Chondrocyte (in vitro differentiated cells): ENCODE measurements at regions not wholly inside any gene's neighbourhood (a gene's known extent, or its start where the extent isn't known, plus 50 kb on each side); places are given as distances from the start of the nearest gene placed in this dataset.

ENCODE experiments used
- DNase-seq: peaks from one replicate; pipeline ENCODE4 v3.0.0; 2021; ENCODE audit warnings: mixed read lengths, low spot score
- H3K27ac Mint-ChIP-seq: one replicate; pipeline ENCODE4 v1.8.0; 2021; ENCODE audit warnings: mild to moderate bottlenecking, moderate library complexity, mixed read lengths; ENCODE audit not compliant: unreplicated experiment
- H3K27me3 Mint-ChIP-seq: 2 replicates; pipeline ENCODE4 v1.8.0; 2021; ENCODE audit warnings: low read depth, mixed read lengths
- H3K36me3 Mint-ChIP-seq: 2 replicates; pipeline ENCODE4 v1.8.0; 2021; ENCODE audit warnings: low read depth, mixed read lengths
- H3K4me1 Mint-ChIP-seq: 2 replicates; pipeline ENCODE4 v1.8.0; 2021; ENCODE audit warnings: low read depth, mild to moderate bottlenecking, mixed read lengths
- H3K4me3 Mint-ChIP-seq: one replicate; pipeline ENCODE4 v1.8.0; 2021; ENCODE audit warnings: mild to moderate bottlenecking, moderate library complexity, mixed read lengths; ENCODE audit not compliant: unreplicated experiment
- H3K9me3 Mint-ChIP-seq: 2 replicates; pipeline ENCODE4 v1.8.0; 2021; ENCODE audit warnings: low read depth, mixed read lengths
- TF ChIP-seq, protein P1 (sequence below): fragments of 200-600 bp; sonication (generic); IDR thresholded peaks from 2 replicates; pipeline ENCODE4 v1.5.0; 2021; ENCODE audit warnings: antibody characterized with exemption, mild to moderate bottlenecking, moderate library complexity

DNA sequence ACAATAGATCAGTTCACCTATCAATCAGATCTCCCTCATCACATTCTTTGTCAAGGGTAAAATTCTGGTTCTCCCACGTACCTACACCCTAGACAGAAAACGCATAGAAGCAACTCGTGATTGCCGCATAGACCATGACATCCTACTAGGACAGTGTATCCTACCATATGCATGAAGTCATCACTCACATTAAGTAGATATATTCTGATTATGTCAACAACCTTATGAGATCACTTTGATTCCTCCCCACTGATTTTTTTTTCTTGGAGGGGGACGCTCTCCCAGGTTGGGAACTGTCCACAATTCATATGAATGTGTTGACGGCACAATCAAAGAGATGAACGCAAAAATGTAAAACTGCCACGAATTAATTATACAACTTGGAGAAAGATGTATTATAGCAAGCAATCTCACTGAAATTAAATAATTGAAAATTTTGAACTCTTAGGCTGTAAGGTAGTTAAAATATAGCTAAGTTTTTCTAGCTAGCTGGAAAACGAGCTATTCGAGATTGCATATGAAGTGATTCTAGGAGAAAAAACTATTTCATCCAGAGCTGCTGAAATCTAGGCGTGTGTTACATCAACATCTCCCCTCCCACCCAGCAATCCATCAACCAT, 82.5 kb upstream of the CCDC28A start:
- Mint-ChIP-seq H3K36me3 (no peaks in the 10 kb centered on the region), H3K4me1 (peaks cover 17% of the 10 kb centered on the region), H3K9me3 (peaks cover 5% of the 10 kb centered on the region), H3K27me3 (no peaks in the 10 kb centered on the region), H3K4me3 (peak overlapping the region; percentile 93), H3K27ac (peak overlapping the region; percentile 91)
- no peak for DNase-seq
- TF ChIP-seq, protein P1, sequence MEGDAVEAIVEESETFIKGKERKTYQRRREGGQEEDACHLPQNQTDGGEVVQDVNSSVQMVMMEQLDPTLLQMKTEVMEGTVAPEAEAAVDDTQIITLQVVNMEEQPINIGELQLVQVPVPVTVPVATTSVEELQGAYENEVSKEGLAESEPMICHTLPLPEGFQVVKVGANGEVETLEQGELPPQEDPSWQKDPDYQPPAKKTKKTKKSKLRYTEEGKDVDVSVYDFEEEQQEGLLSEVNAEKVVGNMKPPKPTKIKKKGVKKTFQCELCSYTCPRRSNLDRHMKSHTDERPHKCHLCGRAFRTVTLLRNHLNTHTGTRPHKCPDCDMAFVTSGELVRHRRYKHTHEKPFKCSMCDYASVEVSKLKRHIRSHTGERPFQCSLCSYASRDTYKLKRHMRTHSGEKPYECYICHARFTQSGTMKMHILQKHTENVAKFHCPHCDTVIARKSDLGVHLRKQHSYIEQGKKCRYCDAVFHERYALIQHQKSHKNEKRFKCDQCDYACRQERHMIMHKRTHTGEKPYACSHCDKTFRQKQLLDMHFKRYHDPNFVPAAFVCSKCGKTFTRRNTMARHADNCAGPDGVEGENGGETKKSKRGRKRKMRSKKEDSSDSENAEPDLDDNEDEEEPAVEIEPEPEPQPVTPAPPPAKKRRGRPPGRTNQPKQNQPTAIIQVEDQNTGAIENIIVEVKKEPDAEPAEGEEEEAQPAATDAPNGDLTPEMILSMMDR, result no peak

DNA sequence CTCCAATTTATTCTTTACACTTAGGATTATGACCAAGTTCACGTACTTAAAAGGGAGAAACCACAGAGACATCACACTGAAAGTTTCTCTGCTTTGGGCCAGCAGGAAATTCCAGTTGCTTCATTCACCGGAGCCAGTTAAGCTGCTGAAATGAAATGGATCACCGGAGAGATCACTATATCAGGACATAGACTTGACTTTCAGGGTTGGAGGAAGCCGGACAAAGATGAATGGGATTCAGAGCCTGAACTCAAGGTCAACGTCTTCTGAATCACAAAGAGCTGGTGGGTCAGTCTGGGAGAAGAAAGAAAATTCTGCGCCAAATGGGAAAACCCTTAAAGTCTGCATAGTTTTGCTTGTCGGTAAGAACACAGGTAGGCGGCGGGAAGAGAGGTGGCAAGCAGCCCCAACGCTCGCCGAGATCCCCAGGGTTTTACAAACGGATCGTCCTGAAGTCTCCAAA, 81.9 kb upstream of the CCDC28A start:
- TF ChIP-seq, protein P1, result no peak
- H3K9me3 Mint-ChIP-seq, result peaks cover 5% of the 10 kb centered on the region
- peaks cover 17% of the 10 kb centered on the region for H3K4me1 Mint-ChIP-seq
- H3K27me3 Mint-ChIP-seq, result no peaks in the 10 kb centered on the region
- no peak for DNase-seq
- peak overlapping the region; percentile 93 for H3K4me3 Mint-ChIP-seq
- no peaks in the 10 kb centered on the region for H3K36me3 Mint-ChIP-seq
- peak overlapping the region; percentile 91 for H3K27ac Mint-ChIP-seq

DNA sequence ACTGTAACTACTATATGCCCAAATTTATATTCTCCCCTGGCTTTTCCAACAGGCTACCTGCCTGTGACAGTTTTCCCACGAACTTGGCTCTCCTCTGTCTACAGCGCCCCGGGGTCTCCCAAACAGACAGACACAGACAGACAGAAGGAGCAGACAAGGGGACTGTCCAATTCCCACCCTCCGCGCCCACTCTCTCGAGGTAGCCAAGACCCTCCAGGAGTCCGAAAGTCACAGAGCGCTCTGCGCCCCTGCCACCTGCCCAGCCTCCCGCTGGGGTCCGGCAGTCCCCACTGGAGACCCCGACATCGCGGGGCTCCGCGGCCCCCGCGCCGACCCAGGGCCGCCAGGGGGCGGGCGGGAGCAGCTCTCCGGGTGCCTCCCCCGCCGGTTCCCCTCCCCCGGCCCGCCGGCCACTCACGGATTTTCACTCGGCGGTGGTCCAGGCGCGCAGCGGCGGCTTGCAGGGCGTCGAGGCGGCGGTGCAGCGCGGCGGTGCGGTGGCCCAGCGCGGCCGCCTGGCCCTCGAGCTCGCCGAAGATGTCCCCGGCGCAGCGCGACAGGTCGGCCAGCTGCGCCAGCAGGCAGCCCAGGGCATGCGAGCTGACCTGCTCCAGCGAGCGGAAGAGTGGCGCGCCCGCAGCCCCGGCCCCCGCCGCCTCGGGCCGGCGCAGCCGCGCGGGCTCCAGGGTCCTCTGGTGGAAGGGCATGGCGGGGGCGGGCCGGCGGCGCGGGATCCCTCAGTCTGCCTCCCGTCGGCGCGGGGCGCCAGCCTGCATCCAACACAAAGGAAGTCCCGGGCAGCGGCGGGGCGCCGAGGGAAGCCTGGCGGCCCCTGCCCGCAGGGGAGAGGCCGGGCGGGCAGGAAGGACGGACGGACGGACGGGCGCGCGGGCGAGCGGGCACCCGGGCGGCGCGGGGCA, 81.3 kb upstream of the CCDC28A start:
- H3K4me3 Mint-ChIP-seq, result peak overlapping the region; percentile 93
- no peaks in the 10 kb centered on the region for H3K27me3 Mint-ChIP-seq
- peaks cover 5% of the 10 kb centered on the region for H3K9me3 Mint-ChIP-seq
- TF ChIP-seq, protein P1, result peak; percentile 98
- peaks cover 17% of the 10 kb centered on the region for H3K4me1 Mint-ChIP-seq
- DNase-seq, result no peak
- H3K36me3 Mint-ChIP-seq, result no peaks in the 10 kb centered on the region
- H3K27ac Mint-ChIP-seq, result peak overlapping the region; percentile 91

DNA sequence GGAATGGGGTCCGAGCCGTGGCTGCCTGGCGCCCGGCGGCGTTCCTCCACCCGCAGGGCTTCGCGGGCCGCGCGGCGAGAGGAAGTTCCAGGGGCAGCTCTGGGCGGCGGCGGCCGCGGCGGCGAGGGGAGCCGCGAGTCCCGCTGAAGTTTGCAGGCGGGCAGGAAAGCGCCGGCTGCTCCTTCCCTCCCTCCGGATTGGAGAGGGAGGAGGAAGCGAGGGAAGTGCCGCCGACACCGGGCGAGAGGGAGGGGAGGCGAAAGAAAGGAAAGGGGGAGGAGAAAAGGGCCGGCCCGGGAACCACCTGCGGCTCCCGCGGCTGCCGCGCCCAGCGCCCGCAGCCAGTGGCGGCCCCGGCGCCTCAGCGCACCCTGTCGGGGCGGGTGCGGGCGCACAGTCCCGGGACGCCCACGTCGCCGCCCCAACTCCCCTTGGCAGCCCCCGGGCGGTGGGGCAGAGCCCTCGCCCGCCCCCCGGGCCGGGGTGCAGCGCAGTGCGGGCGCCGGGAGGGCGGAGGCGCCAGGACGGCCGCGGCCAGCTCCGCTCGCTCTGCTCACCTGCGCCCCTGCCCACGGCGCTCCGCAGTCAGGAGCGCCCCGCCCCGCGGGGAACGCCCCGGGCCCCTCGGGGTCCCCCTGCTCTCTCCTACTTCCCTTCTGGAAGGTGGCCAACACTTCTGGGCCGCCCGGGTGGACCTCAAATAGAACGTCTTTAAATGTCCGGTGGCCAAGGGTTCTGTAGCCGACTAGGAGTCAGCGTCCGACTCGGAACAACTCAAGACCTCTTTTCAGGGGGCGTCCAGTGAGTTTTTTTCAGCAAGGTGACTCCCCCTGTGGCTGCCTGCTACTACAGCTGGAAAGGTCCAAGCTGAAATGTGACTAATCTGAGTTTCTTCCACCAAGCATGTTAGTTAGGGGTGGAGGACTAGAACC, 80.3 kb upstream of the CCDC28A start:
- DNase-seq, result no peak
- H3K4me1 Mint-ChIP-seq, result peaks cover 17% of the 10 kb centered on the region
- no peaks in the 10 kb centered on the region for H3K27me3 Mint-ChIP-seq
- H3K36me3 Mint-ChIP-seq, result peaks cover 2% of the 10 kb centered on the region
- H3K4me3 Mint-ChIP-seq, result peak overlapping the region; percentile 84
- TF ChIP-seq, protein P1, result peak; percentile 41
- H3K9me3 Mint-ChIP-seq, result peaks cover 5% of the 10 kb centered on the region
- H3K27ac Mint-ChIP-seq, result peak overlapping the region; percentile 75
